GM10266 (cell line): ENCODE measurements at regions not wholly inside any gene's neighbourhood (a gene's known extent, or its start where the extent isn't known, plus 50 kb on each side); places are given as distances from the start of the nearest gene placed in this dataset.

Experiments
- DNase-seq: peaks from one replicate; pipeline ENCODE4 v3.0.0; 2012; ENCODE audit errors: extremely low spot score
- CTCF ChIP-seq: IDR thresholded peaks from 2 replicates; pipeline ENCODE4 v1.5.1; 2012; ENCODE audit warnings: mild to moderate bottlenecking, low read depth; ENCODE audit not compliant: control insufficient read depth, insufficient read depth; ENCODE audit errors: missing control alignments

GRCh38 chr1:208803011-208803811, 559.0 kb upstream of the PLXNA2 start:
- TF ChIP-seq CTCF, result no peak
- DNase-seq, result no peak

GRCh38 chr1:208807446-208808127, 563.4 kb upstream of the PLXNA2 start:
- no peak for DNase-seq
- TF ChIP-seq CTCF, result no peak

GRCh38 chr1:208808301-208808700, 564.1 kb upstream of the PLXNA2 start:
- TF ChIP-seq CTCF, result no peak
- DNase-seq, result no peak

- no peak for TF ChIP-seq CTCF
Measured at GRCh38 chr1:208809876-208810275, 565.7 kb upstream of the PLXNA2 start.

GRCh38 chr1:208818770-208819445, 574.7 kb upstream of the PLXNA2 start:
- DNase-seq, result no peak
- TF ChIP-seq CTCF, result no peak

More at GRCh38 chr1:208809876-208810275, 565.7 kb upstream of the PLXNA2 start:
- DNase-seq, result no peak

- TF ChIP-seq CTCF, result no peak
- DNase-seq, result no peak
Measured at GRCh38 chr1:208820580-208821212, 576.5 kb upstream of the PLXNA2 start.

GRCh38 chr1:208821939-208822338, 577.8 kb upstream of the PLXNA2 start:
- DNase-seq, result no peak
- no peak for TF ChIP-seq CTCF
